ENCODE measurements at regions not wholly inside any gene's neighbourhood (a gene's known extent, or its start where the extent isn't known, plus 50 kb on each side); places are given as distances from the start of the nearest gene placed in this dataset.

- Histone ChIP-seq H3K4me3 (replicated peaks in 1 of 3) (no peak overlapping the region), H3K27me3 (no peaks in the 10 kb centered on the region), H3K36me3 (no peaks in the 10 kb centered on the region), H3K27ac (no peak overlapping the region), H3K4me1 (no peaks in the 10 kb centered on the region), H3K9me3 (no peaks in the 10 kb centered on the region)
- no peak for DNase-seq
- 56 to 60% methylated on average over 2 of the region's 2 CpGs for WGBS, 2 donors
- TF ChIP-seq POLR2A (IDR thresholded peaks at IDR 0.05) (no peak), CTCF (IDR thresholded peaks at IDR 0.05) (no peak)
- intact Hi-C loops (cut with DNase I) = no loop called here
Observed at GRCh38 chr6:92688342-92688741, 731.0 kb downstream of the EPHA7 start.

GRCh38 chr6:92687278-92687677 is 732.1 kb downstream of the EPHA7 start:
- Histone ChIP-seq H3K4me1 (no peaks in the 10 kb centered on the region), H3K36me3 (no peaks in the 10 kb centered on the region), H3K9me3 (no peaks in the 10 kb centered on the region), H3K27me3 (no peaks in the 10 kb centered on the region), H3K4me3 (replicated peaks in 1 of 3) (no peak overlapping the region), H3K27ac (no peak overlapping the region)
- no peak for DNase-seq
- no peak for TF ChIP-seq CTCF (IDR thresholded peaks at IDR 0.05)
- TF ChIP-seq POLR2A (IDR thresholded peaks at IDR 0.05) = no peak
- intact Hi-C loops (cut with DNase I) = no loop called here
- WGBS, 2 donors = 84 to 90% methylated on average over 2 of the region's 2 CpGs

- WGBS, 2 donors = 74 to 79% methylated on average over 1 of the region's 1 CpG
- no peaks in the 10 kb centered on the region for H3K9me3 ChIP-seq
Observed at GRCh38 chr6:92684386-92684785, 735.0 kb downstream of the EPHA7 start.

GRCh38 chr6:92683748-92684147 is 735.6 kb downstream of the EPHA7 start:
- Histone ChIP-seq H3K4me3 (replicated peaks in 1 of 3) (no peak overlapping the region), H3K9me3 (no peaks in the 10 kb centered on the region), H3K4me1 (no peaks in the 10 kb centered on the region), H3K36me3 (no peaks in the 10 kb centered on the region), H3K27me3 (no peaks in the 10 kb centered on the region), H3K27ac (no peak overlapping the region)
- TF ChIP-seq POLR2A (IDR thresholded peaks at IDR 0.05) (no peak), CTCF (IDR thresholded peaks at IDR 0.05) (no peak)
- 77 to 86% methylated on average over 2 of the region's 2 CpGs for WGBS, 2 donors
- intact Hi-C loops (cut with DNase I) = no loop called here
- no peak for DNase-seq

More at GRCh38 chr6:92684386-92684785, 735.0 kb downstream of the EPHA7 start:
- H3K27me3 ChIP-seq = no peaks in the 10 kb centered on the region
- intact Hi-C loops (cut with DNase I) = no loop called here
- TF ChIP-seq POLR2A (IDR thresholded peaks at IDR 0.05) = no peak
- TF ChIP-seq CTCF (IDR thresholded peaks at IDR 0.05) = no peak
- no peaks in the 10 kb centered on the region for H3K36me3 ChIP-seq
- no peak for DNase-seq
- H3K4me1 ChIP-seq = no peaks in the 10 kb centered on the region
- no peak overlapping the region for H3K27ac ChIP-seq
- no peak overlapping the region for H3K4me3 ChIP-seq (replicated peaks in 1 of 3)

- TF ChIP-seq POLR2A (IDR thresholded peaks at IDR 0.05) = no peak
- no peak for TF ChIP-seq CTCF (IDR thresholded peaks at IDR 0.05)
- H3K4me3 ChIP-seq (replicated peaks in 1 of 3) = no peak overlapping the region
- H3K9me3 ChIP-seq = no peaks in the 10 kb centered on the region
- 64 to 68% methylated on average over 4 of the region's 4 CpGs for WGBS, 2 donors
- DNase-seq = no peak
- H3K4me1 ChIP-seq = no peaks in the 10 kb centered on the region
- no peaks in the 10 kb centered on the region for H3K36me3 ChIP-seq
- no peaks in the 10 kb centered on the region for H3K27me3 ChIP-seq
- intact Hi-C loops (cut with DNase I) = no loop called here
- no peak overlapping the region for H3K27ac ChIP-seq
Observed at GRCh38 chr6:92682516-92683398, 736.6 kb downstream of the EPHA7 start.

Data from thyroid gland (tissue), 4 donors.